OCI-LY7 (cell line): ENCODE measurements at regions not wholly inside any gene's neighbourhood (a gene's known extent, or its start where the extent isn't known, plus 50 kb on each side); places are given as distances from the start of the nearest gene placed in this dataset.

Experiments
- BruUV-seq: library from RNA; stranded (reverse); fragments of 400-500 nt; replicated peaks from 2 replicates; lab custom pipeline; 2021; lab: Mats Ljungman, UMichigan
- CTCF ChIA-PET: fragments of 300-600 bp; sonication (Branson Sonifier 250); formaldehyde crosslinking; loops from one replicate; lab custom pipeline; 2022; ENCODE audit warnings: antibody characterized with exemption; ENCODE audit not compliant: unreplicated experiment; lab: Charles Lee
- POLR2A ChIA-PET: fragments of 300-600 bp; sonication (Branson Sonifier 250); formaldehyde crosslinking; loops from one replicate; lab custom pipeline; 2022; ENCODE audit warnings: antibody characterized with exemption; lab: Charles Lee
- DNase-seq: peaks from one replicate; pipeline ENCODE4 v3.0.0-alpha.2; 2015; ENCODE audit warnings: low spot score
- H2AFZ ChIP-seq: fragments of 200-600 bp; sonication (generic), shearing (Covaris generic); 2 replicates; pipeline ENCODE4 v1.6.1; 2014; ENCODE audit warnings: mild to moderate bottlenecking, antibody characterized with exemption, low read length, moderate library complexity
- H3K27ac ChIP-seq: fragments of 200-600 bp; sonication (generic); 2 replicates; pipeline ENCODE4 v1.5.1; 2014; ENCODE audit warnings: mixed run types, low read depth, mild to moderate bottlenecking, moderate library complexity, low read length, inconsistent platforms; ENCODE audit not compliant: poor library complexity, severe bottlenecking
- H3K36me3 ChIP-seq: fragments of 200-600 bp; sonication (generic); 2 replicates; pipeline ENCODE4 v1.6.1; 2014; ENCODE audit warnings: mild to moderate bottlenecking, antibody characterized with exemption, low read length, moderate library complexity, mixed read lengths; ENCODE audit not compliant: insufficient read depth
- H3K4me1 ChIP-seq: fragments of 200-600 bp; sonication (generic); 2 replicates; pipeline ENCODE4 v1.5.1; 2014; ENCODE audit warnings: mild to moderate bottlenecking, low read length; ENCODE audit not compliant: insufficient read depth, poor library complexity, severe bottlenecking
- H3K4me2 ChIP-seq: fragments of 200-600 bp; sonication (generic); 2 replicates; pipeline ENCODE4 v1.6.1; 2014; ENCODE audit warnings: mild to moderate bottlenecking, low read length
- H3K4me3 ChIP-seq: fragments of 200-600 bp; sonication (generic); 2 replicates; pipeline ENCODE4 v1.5.1; 2014; ENCODE audit warnings: mild to moderate bottlenecking, low read depth, low read length; ENCODE audit not compliant: poor library complexity, severe bottlenecking
- H3K79me2 ChIP-seq: fragments of 200-600 bp; sonication (generic); 2 replicates; pipeline ENCODE4 v1.6.1; 2016; ENCODE audit warnings: low read depth, mild to moderate bottlenecking, low read length, moderate library complexity, mixed read lengths; ENCODE audit not compliant: insufficient read depth
- H3K9me2 ChIP-seq: fragments of 200-600 bp; sonication (generic); 2 replicates; pipeline ENCODE4 v1.6.1; 2016; ENCODE audit warnings: mild to moderate bottlenecking, low read length, mixed read lengths; ENCODE audit not compliant: insufficient read depth
- H3K9me3 ChIP-seq: fragments of 200-600 bp; sonication (generic); 2 replicates; pipeline ENCODE4 v1.6.1; 2014; ENCODE audit warnings: mild to moderate bottlenecking, mixed run types, low read length, mixed read lengths
- H4K20me1 ChIP-seq: fragments of 200-600 bp; sonication (generic); 2 replicates; pipeline ENCODE4 v1.6.1; 2014; ENCODE audit warnings: mild to moderate bottlenecking, antibody characterized with exemption, low read length, moderate library complexity, mixed read lengths; ENCODE audit not compliant: insufficient read depth
- CTCF ChIP-seq: fragments of 200-600 bp; sonication (generic); conservative IDR thresholded peaks from 2 replicates; pipeline ENCODE4 v1.5.1; 2014; ENCODE audit warnings: mild to moderate bottlenecking, antibody characterized with exemption, low read length, moderate library complexity, mixed read lengths
- EZH2phosphoT487 ChIP-seq: fragments of 200-600 bp; sonication (generic); IDR thresholded peaks from 2 replicates; pipeline ENCODE4 v1.6.1; 2018; ENCODE audit warnings: low read depth, borderline replicate concordance, mild to moderate bottlenecking, mixed run types, antibody characterized with exemption, low read length, moderate library complexity, mixed read lengths
- intact Hi-C: fragments of 100-400 bp; cut with micrococcal nuclease; formaldehyde crosslinking; loops from one replicate; pipeline ENCODE4 v1.10.0; 2022; ENCODE audit not compliant: unreplicated experiment

GRCh38 chr4:10320130-10320529 lies 137.1 kb downstream of the ZNF518B start:
- H3K4me1 ChIP-seq, result no peaks in the 10 kb centered on the region
- H3K27ac ChIP-seq, result no peak overlapping the region
- intact Hi-C loops, result no loop called here
- no peak overlapping the region for H3K4me3 ChIP-seq
- DNase-seq, result no peak
- H2AFZ ChIP-seq, result no peak overlapping the region
- ChIA-PET CTCF (no interaction called here), POLR2A (no interaction called here)
- no peak overlapping the region for H3K4me2 ChIP-seq
- no peaks in the 10 kb centered on the region for H4K20me1 ChIP-seq
- H3K9me2 ChIP-seq, result no peaks in the 10 kb centered on the region
- H3K36me3 ChIP-seq, result no peaks in the 10 kb centered on the region
- TF ChIP-seq CTCF (no peak), EZH2phosphoT487 (no peak)
- H3K79me2 ChIP-seq, result no peaks in the 10 kb centered on the region
- no TSS peak for BruUV-seq
- no peaks in the 10 kb centered on the region for H3K9me3 ChIP-seq

- Histone ChIP-seq H3K36me3 (no peaks in the 10 kb centered on the region), H4K20me1 (no peaks in the 10 kb centered on the region), H3K79me2 (no peaks in the 10 kb centered on the region), H3K4me2 (no peak overlapping the region), H3K4me1 (no peaks in the 10 kb centered on the region), H3K27ac (no peak overlapping the region), H2AFZ (no peak overlapping the region), H3K9me3 (no peaks in the 10 kb centered on the region), H3K9me2 (no peaks in the 10 kb centered on the region), H3K4me3 (no peak overlapping the region)
- TF ChIP-seq EZH2phosphoT487 (no peak), CTCF (no peak)
- ChIA-PET POLR2A (no interaction called here), CTCF (no interaction called here)
- DNase-seq, result no peak
- BruUV-seq, result no TSS peak
- intact Hi-C loops, result no loop called here
Observed at GRCh38 chr4:10317345-10317744, 139.9 kb downstream of the ZNF518B start.

- H3K27ac ChIP-seq, result no peak overlapping the region
- ChIA-PET POLR2A (no interaction called here), CTCF (no interaction called here)
- intact Hi-C loops, result no loop called here
- no peak for TF ChIP-seq EZH2phosphoT487
- TF ChIP-seq CTCF, result no peak
- H4K20me1 ChIP-seq, result no peaks in the 10 kb centered on the region
- no peak overlapping the region for H3K4me3 ChIP-seq
- DNase-seq, result no peak
- H3K79me2 ChIP-seq, result no peaks in the 10 kb centered on the region
- no TSS peak for BruUV-seq
- H3K4me2 ChIP-seq, result no peak overlapping the region
- no peaks in the 10 kb centered on the region for H3K4me1 ChIP-seq
- H3K9me2 ChIP-seq, result no peaks in the 10 kb centered on the region
- H3K9me3 ChIP-seq, result no peaks in the 10 kb centered on the region
- H2AFZ ChIP-seq, result no peak overlapping the region
- H3K36me3 ChIP-seq, result no peaks in the 10 kb centered on the region
Observed at GRCh38 chr4:10316851-10317250, 140.4 kb downstream of the ZNF518B start.
